ENCODE measurements at regions not wholly inside any gene's neighbourhood (a gene's known extent, or its start where the extent isn't known, plus 50 kb on each side); places are given as distances from the start of the nearest gene placed in this dataset.

GRCh38 chr3:165434516-165434915, 238.3 kb upstream of the SLITRK3 start:
- TF ChIP-seq CTCF (IDR thresholded peaks at IDR 0.05; ENCODE audit: low read depth, low read length, missing control alignments) = no peak
- DNase-seq (ENCODE audit: low read depth) = no peak
- H3K4me3 ChIP-seq (ENCODE audit: low read depth, low read length) = no peak overlapping the region

- no peak for DNase-seq (ENCODE audit: low read depth)
- H3K4me3 ChIP-seq (ENCODE audit: low read depth, low read length) = no peak overlapping the region
- no peak for TF ChIP-seq CTCF (IDR thresholded peaks at IDR 0.05; ENCODE audit: low read depth, low read length, missing control alignments)
Measured at GRCh38 chr3:165406425-165406824, 210.2 kb upstream of the SLITRK3 start.

DNA sequence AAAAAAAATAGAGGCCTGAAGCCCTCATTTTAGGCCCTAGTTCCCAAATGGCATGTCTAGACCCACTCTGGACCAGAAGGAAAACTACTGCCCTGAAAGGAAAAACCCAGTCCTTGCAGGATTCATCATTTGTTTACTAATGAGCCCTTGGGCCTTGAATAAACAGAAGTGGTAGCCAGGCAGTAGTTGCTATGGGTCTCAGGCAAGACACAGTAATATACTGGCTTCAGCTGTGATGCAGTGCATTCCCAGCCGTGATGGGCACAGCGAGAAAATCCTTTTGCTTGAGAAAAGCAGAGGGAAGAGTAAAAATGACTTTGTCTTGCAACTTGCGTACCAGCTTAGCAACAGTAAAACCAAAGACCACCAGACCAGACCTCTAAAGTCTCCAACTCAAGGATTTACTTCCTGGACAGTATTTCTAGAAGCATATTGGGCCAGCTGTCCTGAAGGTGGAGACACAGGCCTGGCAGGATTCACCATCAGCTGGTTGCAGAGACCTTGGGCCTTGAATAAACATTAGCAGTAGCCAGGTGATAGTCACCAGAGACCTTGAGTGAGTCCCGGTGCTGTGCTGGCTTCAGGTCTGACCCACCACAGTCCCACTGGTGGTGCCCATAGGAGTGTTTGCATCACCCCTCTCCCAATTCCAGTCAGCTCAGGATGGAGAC, 208.3 kb upstream of the SLITRK3 start:
- no peak for TF ChIP-seq CTCF (IDR thresholded peaks at IDR 0.05; ENCODE audit: low read depth, low read length, missing control alignments)
- no peak for DNase-seq (ENCODE audit: low read depth)
- no peak overlapping the region for H3K4me3 ChIP-seq (ENCODE audit: low read depth, low read length)

DNA sequence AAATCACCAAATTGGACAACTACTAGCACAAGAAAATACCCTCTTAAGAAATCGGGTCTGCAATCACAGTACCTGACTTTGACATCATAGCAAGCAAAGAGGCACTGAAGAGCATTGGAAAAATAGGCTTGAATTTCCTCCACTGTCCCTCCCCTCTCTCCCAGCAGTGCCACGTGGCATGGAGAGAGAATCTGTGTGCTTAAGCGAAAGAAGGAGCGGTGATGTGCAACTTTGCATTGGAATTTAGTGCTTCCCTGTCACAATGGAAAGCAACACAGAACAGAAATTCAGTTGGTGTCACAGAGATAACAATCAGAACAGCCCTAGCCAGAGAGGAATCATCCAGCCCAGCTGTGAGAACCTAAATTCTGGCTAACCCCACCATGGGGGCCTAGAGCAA, 207.5 kb upstream of the SLITRK3 start:
- TF ChIP-seq CTCF (IDR thresholded peaks at IDR 0.05; ENCODE audit: low read depth, low read length, missing control alignments) = no peak
- no peak overlapping the region for H3K4me3 ChIP-seq (ENCODE audit: low read depth, low read length)
- no peak for DNase-seq (ENCODE audit: low read depth)

DNA sequence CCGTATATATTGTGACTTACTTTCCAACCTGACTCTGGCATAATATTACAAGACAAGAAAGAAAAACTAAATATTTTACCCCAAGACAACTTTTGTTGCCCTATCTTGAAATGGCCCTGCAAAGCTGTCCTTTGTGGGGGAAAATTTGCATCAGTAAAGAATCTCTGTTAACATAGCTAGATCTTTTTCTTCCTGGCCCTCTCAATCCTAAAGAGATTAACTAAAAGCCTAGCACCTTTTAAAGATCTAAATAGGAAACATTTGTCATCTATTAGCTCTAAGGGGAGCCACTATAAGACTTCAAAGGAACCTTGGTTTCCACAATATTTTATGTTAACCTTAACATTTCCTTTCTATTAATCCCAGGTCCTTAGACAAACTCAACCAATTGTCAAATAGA, 199.0 kb upstream of the SLITRK3 start:
- no peak for DNase-seq (ENCODE audit: low read depth)
- no peak for TF ChIP-seq CTCF (IDR thresholded peaks at IDR 0.05; ENCODE audit: low read depth, low read length, missing control alignments)
- H3K4me3 ChIP-seq (ENCODE audit: low read depth, low read length) = no peak overlapping the region

- TF ChIP-seq CTCF (IDR thresholded peaks at IDR 0.05; ENCODE audit: low read depth, low read length, missing control alignments) = no peak
- no peak for DNase-seq (ENCODE audit: low read depth)
- no peak overlapping the region for H3K4me3 ChIP-seq (ENCODE audit: low read depth, low read length)
Measured at GRCh38 chr3:165393461-165393860, 197.3 kb upstream of the SLITRK3 start.

DNA sequence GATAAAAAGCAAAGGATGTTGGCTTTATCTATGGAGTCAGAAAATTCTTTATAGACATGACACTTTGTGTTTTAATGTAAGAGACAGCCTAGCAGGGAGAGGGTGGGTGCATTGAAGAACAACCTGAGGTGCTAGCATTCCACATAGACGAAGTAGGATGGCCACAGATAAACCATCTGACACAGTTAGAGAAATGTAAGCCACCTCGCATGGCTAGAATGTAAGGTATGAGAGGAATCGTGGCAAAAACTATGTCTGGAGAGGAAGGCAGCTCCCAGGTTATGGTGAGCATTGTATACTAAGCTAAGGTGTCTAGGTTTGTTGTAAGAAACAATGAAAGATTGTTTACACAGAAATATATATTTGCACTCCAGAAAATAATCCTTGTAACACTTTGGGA, 194.0 kb upstream of the SLITRK3 start:
- no peak for DNase-seq (ENCODE audit: low read depth)
- no peak for TF ChIP-seq CTCF (IDR thresholded peaks at IDR 0.05; ENCODE audit: low read depth, low read length, missing control alignments)

More for the DNA sequence above, 194.0 kb upstream of the SLITRK3 start:
- no peak overlapping the region for H3K4me3 ChIP-seq (ENCODE audit: low read depth, low read length)

Data from GM12864 (cell line).